ENCODE measurements at regions not wholly inside any gene's neighbourhood (a gene's known extent, or its start where the extent isn't known, plus 50 kb on each side); places are given as distances from the start of the nearest gene placed in this dataset.

DNA sequence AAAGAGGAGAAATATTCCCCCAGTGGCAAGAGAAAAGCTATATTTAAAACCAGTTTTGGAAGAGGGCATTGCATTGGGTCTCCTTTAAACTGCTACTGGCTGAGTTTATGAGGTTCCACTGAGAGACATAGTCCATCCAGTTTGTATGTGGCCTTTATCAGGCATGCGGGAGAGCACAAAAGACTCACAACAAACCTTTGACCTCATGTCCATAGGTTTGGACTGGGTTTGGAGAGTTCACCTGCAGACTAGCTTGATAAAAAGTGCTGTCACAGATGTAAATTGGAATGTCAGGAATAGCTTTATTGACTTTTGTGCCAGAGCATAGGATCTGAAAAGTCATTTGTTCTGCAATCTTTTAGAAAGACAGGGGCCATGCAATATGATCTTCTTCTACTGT, 131.0 kb upstream of the NRIP1 start:
- H3K27me3 ChIP-seq (ENCODE audit: low read length): no peaks in the 10 kb centered on the region
- H3K9ac ChIP-seq (ENCODE audit: low read length): no peak overlapping the region
- H3K4me1 ChIP-seq (ENCODE audit: low read length): no peaks in the 10 kb centered on the region
- no peaks in the 10 kb centered on the region for H4K20me1 ChIP-seq (ENCODE audit: insufficient read depth, low read depth, low read length)
- no peak overlapping the region for H3K4me3 ChIP-seq (ENCODE audit: low read length)
- H3K9me3 ChIP-seq (ENCODE audit: low read length): peaks cover 7% of the 10 kb centered on the region; the same call in 1 of the 2 replicates
- no peaks in the 10 kb centered on the region for H3K9me2 ChIP-seq (replicated peaks; ENCODE audit: insufficient read depth, low read length)
- no peak overlapping the region for H3K4me2 ChIP-seq (ENCODE audit: low read depth, low read length, poor library complexity, severe bottlenecking)
- H3K27ac ChIP-seq (ENCODE audit: low read length): no peak overlapping the region
- no peak for DNase-seq
- H3K36me3 ChIP-seq (ENCODE audit: insufficient read depth, low read length): no peaks in the 10 kb centered on the region
- H3K79me2 ChIP-seq (ENCODE audit: low read length): no peaks in the 10 kb centered on the region
- no peak overlapping the region for H2AFZ ChIP-seq (ENCODE audit: low read length)

DNA sequence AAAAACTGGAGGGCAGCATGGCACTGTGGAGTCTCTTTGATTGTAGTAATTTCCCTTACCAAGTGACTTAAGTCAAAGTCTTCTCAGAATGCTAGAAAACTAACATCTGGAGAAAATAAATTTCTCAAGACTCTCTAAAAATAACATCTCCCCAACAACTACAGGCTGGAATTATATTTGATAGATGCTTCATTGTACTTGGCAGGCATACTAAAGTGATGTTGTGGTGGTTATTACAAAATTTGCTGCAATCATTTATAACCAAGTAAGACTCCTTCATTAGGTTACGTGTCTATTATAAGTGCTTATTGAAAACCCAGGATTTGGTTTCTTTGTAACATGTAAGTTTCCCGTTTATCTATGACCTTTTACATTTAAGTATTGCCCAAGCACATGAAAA, 132.9 kb upstream of the NRIP1 start:
- H3K9ac ChIP-seq (ENCODE audit: low read length): no peak overlapping the region
- no peaks in the 10 kb centered on the region for H4K20me1 ChIP-seq (ENCODE audit: insufficient read depth, low read depth, low read length)
- no peaks in the 10 kb centered on the region for H3K79me2 ChIP-seq (ENCODE audit: low read length)
- H3K4me3 ChIP-seq (ENCODE audit: low read length): no peak overlapping the region
- no peak for DNase-seq
- no peaks in the 10 kb centered on the region for H3K9me2 ChIP-seq (replicated peaks; ENCODE audit: insufficient read depth, low read length)
- no peak overlapping the region for H2AFZ ChIP-seq (ENCODE audit: low read length)
- H3K27me3 ChIP-seq (ENCODE audit: low read length): no peaks in the 10 kb centered on the region
- H3K36me3 ChIP-seq (ENCODE audit: insufficient read depth, low read length): no peaks in the 10 kb centered on the region
- H3K9me3 ChIP-seq (ENCODE audit: low read length): peaks cover 4% of the 10 kb centered on the region; the same call in 1 of the 2 replicates
- H3K4me2 ChIP-seq (ENCODE audit: low read depth, low read length, poor library complexity, severe bottlenecking): no peak overlapping the region
- no peak overlapping the region for H3K27ac ChIP-seq (ENCODE audit: low read length)
- no peaks in the 10 kb centered on the region for H3K4me1 ChIP-seq (ENCODE audit: low read length)

DNA sequence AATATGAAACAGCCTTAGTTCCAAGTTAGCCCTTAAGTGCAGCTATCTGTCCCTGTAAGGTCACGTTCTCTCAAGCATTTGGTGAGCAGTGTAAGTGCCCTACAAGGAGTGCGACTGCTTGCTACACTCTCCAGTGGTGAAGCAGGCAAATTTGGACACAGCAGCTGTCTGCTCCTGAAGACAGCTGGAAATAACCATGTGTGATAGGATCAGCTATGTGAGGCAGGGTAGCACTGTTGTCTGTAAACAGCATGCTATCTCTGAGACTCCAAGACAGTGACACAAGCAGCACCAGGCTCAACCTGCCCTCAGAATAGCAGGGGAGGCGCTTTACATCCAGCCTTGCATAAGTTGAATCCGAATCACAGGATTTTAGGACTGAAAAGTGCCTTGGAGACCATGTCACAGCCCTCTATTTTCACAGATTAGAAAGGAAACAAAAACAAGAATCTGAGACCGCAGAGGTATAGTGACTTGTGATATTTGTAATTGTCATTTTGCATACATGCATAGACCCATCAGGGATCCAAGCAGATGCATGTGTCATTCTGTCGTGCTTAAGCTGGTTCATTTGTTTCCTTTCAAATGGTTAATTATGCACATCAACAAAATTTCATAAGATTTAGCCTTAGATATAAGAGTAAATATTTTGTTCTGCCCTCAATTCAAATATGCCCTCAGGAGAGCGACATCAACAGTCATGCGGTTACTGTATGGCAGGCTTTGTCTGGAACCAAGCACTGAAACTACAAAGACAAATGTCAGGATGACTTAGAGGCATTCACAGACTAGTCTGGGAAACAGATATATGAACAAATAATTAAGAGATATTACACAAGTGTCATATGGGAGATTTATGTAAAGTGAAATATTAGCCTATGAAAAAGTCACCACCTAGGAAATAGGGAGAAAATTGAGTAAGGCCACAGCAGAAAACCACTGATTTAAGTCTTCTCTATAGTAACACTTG, 134.9 kb upstream of the NRIP1 start:
- H3K9me3 ChIP-seq (ENCODE audit: low read length): no peaks in the 10 kb centered on the region
- no peak overlapping the region for H2AFZ ChIP-seq (ENCODE audit: low read length)
- DNase-seq: no peak
- no peak overlapping the region for H3K4me3 ChIP-seq (ENCODE audit: low read length)
- no peaks in the 10 kb centered on the region for H3K36me3 ChIP-seq (ENCODE audit: insufficient read depth, low read length)
- H3K4me2 ChIP-seq (ENCODE audit: low read depth, low read length, poor library complexity, severe bottlenecking): no peak overlapping the region
- H3K27me3 ChIP-seq (ENCODE audit: low read length): no peaks in the 10 kb centered on the region
- H3K79me2 ChIP-seq (ENCODE audit: low read length): no peaks in the 10 kb centered on the region
- no peaks in the 10 kb centered on the region for H3K9me2 ChIP-seq (replicated peaks; ENCODE audit: insufficient read depth, low read length)
- no peak overlapping the region for H3K27ac ChIP-seq (ENCODE audit: low read length)
- H3K4me1 ChIP-seq (ENCODE audit: low read length): no peaks in the 10 kb centered on the region
- no peaks in the 10 kb centered on the region for H4K20me1 ChIP-seq (ENCODE audit: insufficient read depth, low read depth, low read length)
- H3K9ac ChIP-seq (ENCODE audit: low read length): no peak overlapping the region

DNA sequence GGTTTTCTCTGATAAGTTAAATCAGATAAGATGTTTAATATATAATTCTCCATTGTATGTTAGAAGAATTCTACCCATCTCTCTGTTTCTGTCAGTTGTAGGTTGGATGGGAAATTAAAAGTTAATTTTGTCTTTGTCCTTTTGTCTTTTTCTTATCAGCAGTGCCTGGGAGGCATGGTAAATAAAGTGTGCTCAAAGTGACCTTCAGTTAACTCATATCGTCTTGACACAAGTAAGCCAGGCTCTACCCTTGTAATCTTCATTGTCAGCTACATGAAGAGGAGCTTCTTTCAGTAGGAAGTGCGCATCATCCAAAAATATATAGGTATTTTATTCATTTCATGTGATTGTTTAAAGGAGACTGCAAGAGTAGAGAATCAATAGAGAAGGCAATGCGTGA, 138.9 kb upstream of the NRIP1 start:
- no peak overlapping the region for H2AFZ ChIP-seq (ENCODE audit: low read length)

DNA sequence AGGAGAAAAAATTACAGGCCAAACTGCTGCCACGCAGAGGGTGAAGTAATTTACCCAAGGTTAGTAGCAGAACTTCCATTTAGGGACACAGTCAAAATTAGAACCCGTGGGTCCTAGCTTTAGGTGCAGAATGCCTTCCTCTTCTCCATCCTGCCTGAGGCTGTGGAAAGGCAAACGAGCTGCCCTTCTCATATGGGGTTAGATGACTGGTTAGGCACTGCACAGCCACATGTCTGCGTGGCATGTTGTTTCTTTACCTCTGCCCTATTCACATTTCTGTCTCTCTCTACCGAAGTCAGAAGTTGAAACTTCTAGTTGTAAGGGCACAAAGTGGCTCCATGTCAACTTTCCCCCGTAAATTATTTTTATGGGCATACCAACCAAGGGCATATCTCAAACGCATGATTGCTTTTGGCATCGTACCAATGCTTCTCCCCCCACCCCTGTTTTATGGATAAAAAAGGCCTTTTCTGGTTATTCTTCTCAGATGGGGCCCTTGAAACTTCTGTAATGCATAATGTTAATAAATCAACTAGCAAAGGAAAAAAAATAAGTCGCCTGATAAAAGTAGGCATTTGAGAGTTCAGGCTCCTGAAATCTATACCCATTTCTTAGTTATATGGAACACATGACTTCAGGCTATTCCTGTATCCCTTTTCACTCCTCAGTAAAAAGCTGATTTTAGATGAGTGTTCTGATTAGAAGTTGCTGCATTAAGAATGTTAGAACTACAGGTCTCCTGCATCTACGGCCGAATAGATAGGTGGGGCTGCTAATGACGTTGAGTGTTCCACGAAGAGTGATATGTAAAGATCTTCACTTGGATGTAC, 139.6 kb upstream of the NRIP1 start:
- Histone ChIP-seq H3K9me3 (ENCODE audit: low read length) (no peaks in the 10 kb centered on the region), H3K36me3 (ENCODE audit: insufficient read depth, low read length) (no peaks in the 10 kb centered on the region), H2AFZ (ENCODE audit: low read length) (no peak overlapping the region), H3K9ac (ENCODE audit: low read length) (no peak overlapping the region), H3K27me3 (ENCODE audit: low read length) (no peaks in the 10 kb centered on the region), H3K4me2 (ENCODE audit: low read depth, low read length, poor library complexity, severe bottlenecking) (no peak overlapping the region), H3K27ac (ENCODE audit: low read length) (no peak overlapping the region), H3K79me2 (ENCODE audit: low read length) (no peaks in the 10 kb centered on the region), H4K20me1 (ENCODE audit: insufficient read depth, low read depth, low read length) (no peaks in the 10 kb centered on the region), H3K4me3 (ENCODE audit: low read length) (no peak overlapping the region), H3K9me2 (replicated peaks; ENCODE audit: insufficient read depth, low read length) (no peaks in the 10 kb centered on the region), H3K4me1 (ENCODE audit: low read length) (peaks cover 12% of the 10 kb centered on the region)
- no peak for DNase-seq

More for the DNA sequence above, 138.9 kb upstream of the NRIP1 start:
- Histone ChIP-seq H4K20me1 (ENCODE audit: insufficient read depth, low read depth, low read length) (no peaks in the 10 kb centered on the region), H3K4me2 (ENCODE audit: low read depth, low read length, poor library complexity, severe bottlenecking) (no peak overlapping the region), H3K27ac (ENCODE audit: low read length) (no peak overlapping the region), H3K9me2 (replicated peaks; ENCODE audit: insufficient read depth, low read length) (no peaks in the 10 kb centered on the region), H3K9ac (ENCODE audit: low read length) (no peak overlapping the region), H3K79me2 (ENCODE audit: low read length) (no peaks in the 10 kb centered on the region), H3K27me3 (ENCODE audit: low read length) (no peaks in the 10 kb centered on the region), H3K36me3 (ENCODE audit: insufficient read depth, low read length) (no peaks in the 10 kb centered on the region), H3K4me1 (ENCODE audit: low read length) (peaks cover 12% of the 10 kb centered on the region), H3K4me3 (ENCODE audit: low read length) (no peak overlapping the region), H3K9me3 (ENCODE audit: low read length) (no peaks in the 10 kb centered on the region)
- no peak for DNase-seq

DNA sequence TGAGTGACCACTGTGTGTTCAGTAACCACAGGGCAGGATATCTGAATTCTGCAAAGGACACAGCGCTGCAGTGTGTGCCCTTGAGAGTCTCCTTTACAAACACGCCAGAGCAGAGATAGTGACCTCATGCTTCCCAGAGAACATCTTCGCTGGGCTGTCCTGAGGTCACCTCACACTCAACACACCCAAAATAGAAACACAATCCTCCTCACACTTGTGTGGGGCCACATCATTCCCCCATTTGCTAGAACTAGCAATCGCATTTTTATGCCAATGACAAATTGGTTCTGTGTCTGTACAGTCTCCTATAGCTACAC, 140.1 kb upstream of the NRIP1 start:
- Histone ChIP-seq H3K9me2 (replicated peaks; ENCODE audit: insufficient read depth, low read length) (no peaks in the 10 kb centered on the region), H3K36me3 (ENCODE audit: insufficient read depth, low read length) (no peaks in the 10 kb centered on the region), H3K79me2 (ENCODE audit: low read length) (no peaks in the 10 kb centered on the region), H3K9me3 (ENCODE audit: low read length) (no peaks in the 10 kb centered on the region), H2AFZ (ENCODE audit: low read length) (no peak overlapping the region), H3K4me3 (ENCODE audit: low read length) (no peak overlapping the region), H3K27ac (ENCODE audit: low read length) (no peak overlapping the region), H4K20me1 (ENCODE audit: insufficient read depth, low read depth, low read length) (no peaks in the 10 kb centered on the region), H3K4me1 (ENCODE audit: low read length) (peaks cover 12% of the 10 kb centered on the region), H3K4me2 (ENCODE audit: low read depth, low read length, poor library complexity, severe bottlenecking) (no peak overlapping the region), H3K27me3 (ENCODE audit: low read length) (no peaks in the 10 kb centered on the region), H3K9ac (ENCODE audit: low read length) (no peak overlapping the region)
- no peak for DNase-seq

DNA sequence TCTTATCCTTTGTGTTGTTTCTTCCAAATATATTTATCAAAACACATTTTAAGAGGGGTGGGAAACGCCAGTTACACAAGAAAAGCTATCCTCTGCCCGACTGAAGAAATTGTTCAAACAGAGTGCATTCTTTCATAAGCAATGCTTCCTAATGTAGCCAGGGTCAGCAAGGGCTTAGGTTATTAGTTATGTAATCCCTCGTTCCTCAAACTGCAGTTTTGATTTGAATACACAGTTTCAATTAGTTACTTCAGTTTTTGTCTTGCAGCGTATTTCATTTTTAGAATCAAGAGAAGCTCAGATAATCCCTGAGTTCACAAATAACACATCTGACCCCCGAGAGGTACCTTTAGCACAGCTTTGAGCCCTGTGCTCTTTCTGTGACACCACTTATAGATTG, 141.7 kb upstream of the NRIP1 start:
- H3K4me2 ChIP-seq (ENCODE audit: low read depth, low read length, poor library complexity, severe bottlenecking): peak overlapping the region; percentile 14

DNA sequence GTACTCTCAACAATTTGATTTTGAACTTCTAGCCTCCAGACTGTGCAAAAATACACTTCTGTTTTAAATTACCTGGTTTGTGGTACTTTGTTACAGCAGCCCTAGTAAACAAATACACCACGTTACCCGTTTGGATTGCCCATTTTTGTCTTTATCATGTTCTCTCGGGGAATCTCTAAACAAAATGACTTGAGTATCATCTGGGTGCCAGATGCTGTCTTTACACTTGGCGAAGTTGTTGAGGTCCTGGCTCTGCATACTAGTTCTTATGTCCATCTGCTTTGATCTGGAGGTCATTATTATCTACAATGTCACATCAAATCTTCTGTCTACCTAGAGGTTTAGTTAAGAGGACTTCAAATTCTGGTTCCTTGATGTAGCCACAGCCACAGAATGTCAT, 142.4 kb upstream of the NRIP1 start:
- Histone ChIP-seq H3K9me2 (replicated peaks; ENCODE audit: insufficient read depth, low read length) (no peaks in the 10 kb centered on the region), H3K4me2 (ENCODE audit: low read depth, low read length, poor library complexity, severe bottlenecking) (peak overlapping the region; percentile 14), H3K9ac (ENCODE audit: low read length) (no peak overlapping the region), H3K79me2 (ENCODE audit: low read length) (no peaks in the 10 kb centered on the region), H3K36me3 (ENCODE audit: insufficient read depth, low read length) (no peaks in the 10 kb centered on the region), H3K4me3 (ENCODE audit: low read length) (no peak overlapping the region), H4K20me1 (ENCODE audit: insufficient read depth, low read depth, low read length) (no peaks in the 10 kb centered on the region), H3K27me3 (ENCODE audit: low read length) (no peaks in the 10 kb centered on the region), H3K27ac (ENCODE audit: low read length) (no peak overlapping the region), H3K4me1 (ENCODE audit: low read length) (peaks cover 12% of the 10 kb centered on the region), H3K9me3 (ENCODE audit: low read length) (no peaks in the 10 kb centered on the region), H2AFZ (ENCODE audit: low read length) (no peak overlapping the region)
- DNase-seq: no peak

More for the DNA sequence above, 141.7 kb upstream of the NRIP1 start:
- Histone ChIP-seq H3K79me2 (ENCODE audit: low read length) (no peaks in the 10 kb centered on the region), H3K36me3 (ENCODE audit: insufficient read depth, low read length) (no peaks in the 10 kb centered on the region), H3K4me3 (ENCODE audit: low read length) (no peak overlapping the region), H4K20me1 (ENCODE audit: insufficient read depth, low read depth, low read length) (no peaks in the 10 kb centered on the region), H3K9me2 (replicated peaks; ENCODE audit: insufficient read depth, low read length) (no peaks in the 10 kb centered on the region), H2AFZ (ENCODE audit: low read length) (no peak overlapping the region), H3K4me1 (ENCODE audit: low read length) (peaks cover 12% of the 10 kb centered on the region), H3K9me3 (ENCODE audit: low read length) (no peaks in the 10 kb centered on the region), H3K27me3 (ENCODE audit: low read length) (no peaks in the 10 kb centered on the region), H3K9ac (ENCODE audit: low read length) (no peak overlapping the region), H3K27ac (ENCODE audit: low read length) (no peak overlapping the region)
- DNase-seq: peak; percentile 75

Measured in Karpas-422 (cell line).